Central memory CD8-positive, alpha-beta T cell (primary cell): ENCODE measurements at regions not wholly inside any gene's neighbourhood (a gene's known extent, or its start where the extent isn't known, plus 50 kb on each side); places are given as distances from the start of the nearest gene placed in this dataset.

Experiments used
- ATAC-seq: fragments of 150-1000 bp; cut with Tn5 transposase; replicated peaks from 2 replicates; pipeline ENCODE4 v1.10.0; 2022; ENCODE audit warnings: mild to moderate bottlenecking, moderate FRiP score, moderate number of reproducible peaks; ENCODE audit not compliant: poor library complexity, severe bottlenecking; ENCODE audit errors: extremely low read depth
- DNase-seq, 2 donors: peaks; one replicate each; pipeline ENCODE4 v3.0.0; 2021; ENCODE audit warnings: low spot score in 2 of 2
- H3K27ac Mint-ChIP-seq: one replicate; pipeline ENCODE4 v1.8.0; 2022; ENCODE audit warnings: low read depth, mild to moderate bottlenecking, moderate library complexity, mixed read lengths
- H3K27me3 Mint-ChIP-seq: one replicate; pipeline ENCODE4 v1.8.0; 2022; ENCODE audit warnings: mixed read lengths
- H3K36me3 Mint-ChIP-seq: one replicate; pipeline ENCODE4 v1.8.0; 2022; ENCODE audit warnings: mild to moderate bottlenecking, moderate library complexity, mixed read lengths; ENCODE audit not compliant: insufficient read depth
- H3K4me1 Mint-ChIP-seq: one replicate; pipeline ENCODE4 v1.8.0; 2022; ENCODE audit warnings: mixed read lengths
- H3K4me3 Mint-ChIP-seq: one replicate; pipeline ENCODE4 v1.8.0; 2022; ENCODE audit warnings: mild to moderate bottlenecking, moderate library complexity, mixed read lengths
- H3K9me3 Mint-ChIP-seq: one replicate; pipeline ENCODE4 v1.8.0; 2022; ENCODE audit warnings: mixed read lengths

- Mint-ChIP-seq H3K36me3 (no peaks in the 10 kb centered on the region), H3K9me3 (no peaks in the 10 kb centered on the region), H3K4me3 (no peak overlapping the region), H3K4me1 (no peaks in the 10 kb centered on the region), H3K27ac (no peak overlapping the region), H3K27me3 (no peaks in the 10 kb centered on the region)
- DNase-seq: no peak
- no peak for ATAC-seq
These were observed 200.6 kb downstream of the TSHZ3 start for GRCh38 chr19:31148671-31149070.

- ATAC-seq (no peak), DNase-seq (no peak)
- Mint-ChIP-seq H3K36me3 (no peaks in the 10 kb centered on the region), H3K9me3 (no peaks in the 10 kb centered on the region), H3K27ac (no peak overlapping the region), H3K4me3 (no peak overlapping the region), H3K4me1 (no peaks in the 10 kb centered on the region), H3K27me3 (peaks cover 4% of the 10 kb centered on the region)
These were observed 202.0 kb downstream of the TSHZ3 start for GRCh38 chr19:31147234-31147633.

- H3K36me3 Mint-ChIP-seq: peaks cover 2% of the 10 kb centered on the region
- no peak for DNase-seq
- H3K27me3 Mint-ChIP-seq: peaks cover 10% of the 10 kb centered on the region
- no peak for ATAC-seq
- H3K4me1 Mint-ChIP-seq: no peaks in the 10 kb centered on the region
- H3K9me3 Mint-ChIP-seq: no peaks in the 10 kb centered on the region
- H3K4me3 Mint-ChIP-seq: no peak overlapping the region
- no peak overlapping the region for H3K27ac Mint-ChIP-seq
These were observed 202.6 kb downstream of the TSHZ3 start for GRCh38 chr19:31146546-31147183.

GRCh38 chr19:31146015-31146414 is 203.2 kb downstream of the TSHZ3 start:
- no peak overlapping the region for H3K4me3 Mint-ChIP-seq
- no peaks in the 10 kb centered on the region for H3K4me1 Mint-ChIP-seq
- no peak overlapping the region for H3K27ac Mint-ChIP-seq
- ATAC-seq: no peak
- H3K27me3 Mint-ChIP-seq: peaks cover 15% of the 10 kb centered on the region
- H3K36me3 Mint-ChIP-seq: peaks cover 2% of the 10 kb centered on the region
- no peak for DNase-seq
- H3K9me3 Mint-ChIP-seq: no peaks in the 10 kb centered on the region

- ATAC-seq: no peak
- Mint-ChIP-seq H3K4me3 (no peak overlapping the region), H3K4me1 (no peaks in the 10 kb centered on the region), H3K27ac (no peak overlapping the region), H3K36me3 (peaks cover 2% of the 10 kb centered on the region), H3K9me3 (no peaks in the 10 kb centered on the region), H3K27me3 (peaks cover 18% of the 10 kb centered on the region)
- no peak for DNase-seq
These were observed 204.2 kb downstream of the TSHZ3 start for GRCh38 chr19:31145007-31145406.

GRCh38 chr19:31144075-31144870 is 205.0 kb downstream of the TSHZ3 start:
- H3K27me3 Mint-ChIP-seq: peaks cover 24% of the 10 kb centered on the region
- DNase-seq: no peak
- H3K4me3 Mint-ChIP-seq: no peak overlapping the region
- H3K9me3 Mint-ChIP-seq: no peaks in the 10 kb centered on the region
- peaks cover 2% of the 10 kb centered on the region for H3K36me3 Mint-ChIP-seq
- no peak overlapping the region for H3K27ac Mint-ChIP-seq
- ATAC-seq: no peak
- H3K4me1 Mint-ChIP-seq: no peaks in the 10 kb centered on the region

- no peak overlapping the region for H3K4me3 Mint-ChIP-seq
These were observed 207.9 kb downstream of the TSHZ3 start for GRCh38 chr19:31141301-31141700.

GRCh38 chr19:31140717-31141116 is 208.5 kb downstream of the TSHZ3 start:
- H3K4me1 Mint-ChIP-seq: no peaks in the 10 kb centered on the region
- H3K4me3 Mint-ChIP-seq: no peak overlapping the region
- peaks cover 24% of the 10 kb centered on the region for H3K27me3 Mint-ChIP-seq
- no peaks in the 10 kb centered on the region for H3K9me3 Mint-ChIP-seq
- H3K27ac Mint-ChIP-seq: no peak overlapping the region
- ATAC-seq (no peak), DNase-seq (no peak)
- H3K36me3 Mint-ChIP-seq: peaks cover 2% of the 10 kb centered on the region

More at GRCh38 chr19:31141301-31141700, 207.9 kb downstream of the TSHZ3 start:
- H3K4me1 Mint-ChIP-seq: no peaks in the 10 kb centered on the region
- DNase-seq (no peak), ATAC-seq (no peak)
- H3K9me3 Mint-ChIP-seq: no peaks in the 10 kb centered on the region
- peaks cover 24% of the 10 kb centered on the region for H3K27me3 Mint-ChIP-seq
- peaks cover 2% of the 10 kb centered on the region for H3K36me3 Mint-ChIP-seq
- H3K27ac Mint-ChIP-seq: no peak overlapping the region

- DNase-seq: no peak
- Mint-ChIP-seq H3K9me3 (no peaks in the 10 kb centered on the region), H3K27ac (no peak overlapping the region), H3K4me3 (no peak overlapping the region), H3K4me1 (no peaks in the 10 kb centered on the region), H3K36me3 (peaks cover 2% of the 10 kb centered on the region), H3K27me3 (peaks cover 24% of the 10 kb centered on the region)
- no peak for ATAC-seq
These were observed 209.2 kb downstream of the TSHZ3 start for GRCh38 chr19:31139871-31140505.

GRCh38 chr19:31138077-31138476 is 211.2 kb downstream of the TSHZ3 start:
- Mint-ChIP-seq H3K27ac (no peak overlapping the region), H3K4me1 (no peaks in the 10 kb centered on the region), H3K27me3 (peaks cover 42% of the 10 kb centered on the region), H3K9me3 (no peaks in the 10 kb centered on the region), H3K36me3 (peaks cover 2% of the 10 kb centered on the region), H3K4me3 (no peak overlapping the region)
- DNase-seq (no peak), ATAC-seq (no peak)

GRCh38 chr19:31135841-31136240 is 213.4 kb downstream of the TSHZ3 start:
- no peak for DNase-seq

GRCh38 chr19:31132753-31133110 is 216.5 kb downstream of the TSHZ3 start:
- H3K4me3 Mint-ChIP-seq: no peak overlapping the region
- no peaks in the 10 kb centered on the region for H3K9me3 Mint-ChIP-seq
- no peak for ATAC-seq
- no peak for DNase-seq
- H3K27ac Mint-ChIP-seq: no peak overlapping the region
- no peaks in the 10 kb centered on the region for H3K36me3 Mint-ChIP-seq
- H3K27me3 Mint-ChIP-seq: peaks cover 49% of the 10 kb centered on the region
- H3K4me1 Mint-ChIP-seq: no peaks in the 10 kb centered on the region

More at GRCh38 chr19:31135841-31136240, 213.4 kb downstream of the TSHZ3 start:
- Mint-ChIP-seq H3K4me1 (no peaks in the 10 kb centered on the region), H3K9me3 (no peaks in the 10 kb centered on the region), H3K36me3 (no peaks in the 10 kb centered on the region), H3K27me3 (peaks cover 34% of the 10 kb centered on the region), H3K27ac (no peak overlapping the region), H3K4me3 (no peak overlapping the region)
- ATAC-seq: no peak

- H3K4me3 Mint-ChIP-seq: no peak overlapping the region
- H3K9me3 Mint-ChIP-seq: no peaks in the 10 kb centered on the region
- no peaks in the 10 kb centered on the region for H3K36me3 Mint-ChIP-seq
- H3K4me1 Mint-ChIP-seq: no peaks in the 10 kb centered on the region
- DNase-seq (no peak), ATAC-seq (no peak)
- H3K27me3 Mint-ChIP-seq: peaks cover 58% of the 10 kb centered on the region
- H3K27ac Mint-ChIP-seq: no peak overlapping the region
These were observed 220.9 kb downstream of the TSHZ3 start for GRCh38 chr19:31128291-31128690.
